Activated gamma-delta T cell treated with anti-CD3 and anti-CD28 coated beads, Interleukin-2, amount 50 U/mL, for 16 hours (primary cell): ENCODE measurements at regions not wholly inside any gene's neighbourhood (a gene's known extent, or its start where the extent isn't known, plus 50 kb on each side); places are given as distances from the start of the nearest gene placed in this dataset.
"Not testable (repeated sequence)": the region's sequence is repeated elsewhere in the genome, so short reads cannot be mapped to it uniquely, and the experiment has no call there.

Source experiments
- DNase-seq: peaks from one replicate; pipeline ENCODE4 v3.0.0-alpha.2; 2020; ENCODE audit warnings: low read depth

DNA sequence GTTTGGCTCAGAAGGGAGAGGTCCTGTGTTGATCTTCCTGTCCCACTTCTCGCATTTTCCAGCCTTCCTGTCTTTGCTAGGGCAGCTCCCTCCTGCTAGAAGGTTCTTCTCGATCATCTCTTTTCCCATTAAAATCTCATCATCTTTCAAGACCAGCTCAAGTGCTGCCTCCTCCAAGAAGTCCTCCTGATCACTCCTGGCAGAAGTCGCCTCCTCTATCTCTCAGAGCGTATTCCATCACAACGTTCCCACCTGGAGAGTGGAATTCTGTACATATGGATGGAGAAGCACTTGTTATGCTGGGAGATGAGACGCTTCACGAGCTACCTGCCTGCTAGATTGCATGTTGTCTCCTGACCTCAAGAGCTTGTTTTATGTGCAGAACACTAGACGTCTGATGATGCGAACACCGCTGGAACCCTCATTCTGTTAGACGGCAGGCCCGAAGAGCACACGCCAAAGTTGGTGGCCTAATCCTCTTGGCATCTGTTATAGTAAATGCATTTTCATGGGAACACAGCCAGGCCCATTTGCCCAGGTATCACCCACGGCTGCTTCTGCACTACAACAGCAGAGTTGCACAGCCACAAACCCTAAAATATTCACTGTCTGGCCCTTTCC is 68.0 kb upstream of the INSIG1 start:
- DNase-seq = no peak

DNA sequence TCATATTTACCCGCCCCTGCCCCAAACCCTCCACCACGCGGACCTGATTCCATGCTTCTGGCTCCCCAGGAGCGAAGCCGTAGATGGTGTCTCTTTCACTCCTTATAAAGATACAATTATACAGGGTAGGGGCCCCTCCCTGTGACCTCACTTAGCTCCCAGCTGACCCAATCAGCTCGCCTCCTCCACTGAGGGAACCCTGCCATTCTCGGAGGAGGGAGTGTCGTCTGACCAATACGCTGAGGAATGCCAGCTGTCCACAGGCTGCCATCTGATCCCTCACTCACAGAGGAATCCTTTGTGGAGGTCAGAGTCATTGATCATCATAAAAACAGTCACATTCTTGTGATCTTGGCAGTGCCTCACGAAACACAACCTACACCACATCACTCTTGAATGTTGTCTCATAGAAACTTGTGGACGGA is 67.5 kb upstream of the INSIG1 start:
- no peak for DNase-seq

DNA sequence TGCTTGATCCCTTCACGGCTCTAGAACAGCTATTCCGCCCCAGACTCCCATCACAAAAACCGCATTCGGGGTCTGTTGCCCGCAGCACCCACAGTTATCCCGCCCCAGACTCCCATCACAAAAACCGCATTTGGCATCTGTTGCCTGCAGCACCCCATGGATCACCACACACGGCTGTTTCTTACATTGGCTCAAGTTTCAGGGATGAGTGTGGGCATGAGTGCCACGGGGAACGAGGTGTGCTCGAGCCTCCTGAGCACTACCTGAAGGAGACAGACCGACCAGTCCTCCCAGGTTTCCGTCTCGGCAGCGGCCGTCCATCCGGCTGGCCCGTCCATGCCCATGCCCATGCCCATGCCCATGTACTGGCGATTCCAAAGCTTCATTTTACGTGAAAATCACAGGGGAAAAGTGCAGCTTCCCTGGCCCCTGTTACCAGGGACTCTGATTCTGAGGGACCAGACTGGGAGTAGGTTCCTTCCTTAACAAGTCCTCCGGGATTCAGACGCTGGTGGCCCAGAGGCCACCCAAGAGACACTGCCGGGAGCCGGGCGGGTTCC is 66.4 kb upstream of the INSIG1 start:
- DNase-seq = no peak

DNA sequence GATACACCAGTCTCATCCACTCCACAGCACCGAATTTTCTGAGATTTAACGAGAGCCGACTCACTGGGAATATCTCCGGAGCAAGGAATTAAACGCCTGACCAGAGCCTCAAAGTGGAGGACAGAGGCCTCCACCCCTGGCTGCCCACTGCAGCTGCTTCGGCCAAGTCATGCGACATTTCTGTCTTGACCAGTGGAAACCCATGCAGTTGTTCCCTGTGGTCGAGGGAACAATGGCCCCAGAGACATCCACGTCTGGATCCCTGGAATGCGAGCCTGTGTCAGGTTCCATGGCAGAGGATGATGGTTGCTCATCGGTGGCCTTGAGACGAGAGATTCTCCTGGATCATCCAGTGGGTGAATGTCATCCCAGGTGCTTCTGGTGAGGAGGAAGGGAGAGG is 65.7 kb upstream of the INSIG1 start:
- DNase-seq = no peak

DNA sequence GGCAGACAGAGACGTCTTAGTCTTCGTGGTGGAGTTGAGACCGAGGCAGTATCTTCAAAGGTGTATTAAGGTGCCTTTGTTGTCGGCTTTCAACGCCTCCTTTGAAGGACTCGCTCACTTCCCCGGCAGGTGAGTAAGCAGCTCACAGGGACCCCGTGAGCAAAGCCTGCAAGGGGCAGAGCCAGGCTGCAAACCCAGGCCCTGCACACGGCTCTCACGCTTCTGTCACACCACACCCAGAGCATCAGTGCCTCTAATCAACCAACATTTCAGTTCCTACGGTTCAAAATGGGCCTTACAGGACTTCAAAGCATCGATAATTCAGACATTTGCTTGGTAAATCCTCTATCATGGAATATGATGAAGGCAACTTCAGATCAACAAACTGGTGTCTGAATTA is 64.8 kb upstream of the INSIG1 start:
- no peak for DNase-seq

DNA sequence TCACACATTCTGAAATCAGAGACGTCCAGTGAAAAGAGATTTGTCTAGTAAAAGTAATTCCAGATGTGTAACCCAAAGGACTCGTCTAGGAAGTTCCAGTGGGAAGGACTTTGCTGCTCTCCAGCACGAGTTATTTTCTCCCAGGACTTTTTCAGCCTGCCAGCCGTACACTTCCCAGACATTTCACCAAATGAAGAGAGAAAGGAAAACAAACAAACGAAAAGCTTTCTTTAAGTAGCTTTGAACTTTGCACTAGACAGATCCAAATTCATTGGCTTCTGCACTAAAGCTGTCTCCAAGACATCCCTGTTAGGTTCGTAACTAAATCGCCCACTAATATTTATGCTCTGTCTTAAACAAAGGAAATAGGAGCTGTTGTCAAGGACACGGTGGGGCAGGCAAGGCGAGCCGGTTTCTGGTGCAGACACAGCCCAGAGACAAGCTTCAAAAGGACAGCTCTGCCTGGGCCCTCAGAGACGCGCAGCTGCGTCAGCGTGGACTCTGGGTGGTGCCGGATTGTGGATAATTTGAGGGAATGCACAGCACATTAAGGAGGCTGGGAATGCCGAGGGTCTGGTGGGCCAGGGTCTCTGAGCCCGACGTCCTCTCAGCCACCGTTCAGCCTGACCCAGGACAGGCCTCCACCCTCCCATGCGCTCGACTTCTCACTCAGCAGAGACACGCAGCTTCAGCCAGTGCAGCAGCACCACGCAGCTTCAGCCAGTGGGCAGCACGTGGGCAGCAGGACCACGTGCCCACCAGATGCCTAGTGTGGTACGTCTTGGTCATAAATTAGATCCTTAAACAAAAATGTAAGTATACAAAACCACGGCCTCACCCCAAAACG is 64.1 kb upstream of the INSIG1 start:
- no peak for DNase-seq

DNA sequence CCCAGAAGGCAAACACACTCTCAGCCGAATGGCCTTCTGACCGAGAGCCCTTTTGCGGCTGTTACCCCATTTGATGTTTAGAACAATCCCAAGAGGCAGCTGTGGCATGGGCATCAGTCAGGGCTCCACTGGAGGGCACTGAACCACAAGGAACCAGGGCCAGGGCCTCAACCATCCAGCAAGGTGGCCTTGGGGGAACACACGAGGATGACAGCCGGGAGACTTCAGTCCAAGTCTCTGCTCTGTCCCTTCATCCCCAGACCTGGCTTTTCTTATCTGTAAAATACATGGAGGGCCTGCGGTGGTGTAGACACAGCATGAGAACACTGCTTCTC is 63.6 kb upstream of the INSIG1 start:
- DNase-seq = no peak

DNA sequence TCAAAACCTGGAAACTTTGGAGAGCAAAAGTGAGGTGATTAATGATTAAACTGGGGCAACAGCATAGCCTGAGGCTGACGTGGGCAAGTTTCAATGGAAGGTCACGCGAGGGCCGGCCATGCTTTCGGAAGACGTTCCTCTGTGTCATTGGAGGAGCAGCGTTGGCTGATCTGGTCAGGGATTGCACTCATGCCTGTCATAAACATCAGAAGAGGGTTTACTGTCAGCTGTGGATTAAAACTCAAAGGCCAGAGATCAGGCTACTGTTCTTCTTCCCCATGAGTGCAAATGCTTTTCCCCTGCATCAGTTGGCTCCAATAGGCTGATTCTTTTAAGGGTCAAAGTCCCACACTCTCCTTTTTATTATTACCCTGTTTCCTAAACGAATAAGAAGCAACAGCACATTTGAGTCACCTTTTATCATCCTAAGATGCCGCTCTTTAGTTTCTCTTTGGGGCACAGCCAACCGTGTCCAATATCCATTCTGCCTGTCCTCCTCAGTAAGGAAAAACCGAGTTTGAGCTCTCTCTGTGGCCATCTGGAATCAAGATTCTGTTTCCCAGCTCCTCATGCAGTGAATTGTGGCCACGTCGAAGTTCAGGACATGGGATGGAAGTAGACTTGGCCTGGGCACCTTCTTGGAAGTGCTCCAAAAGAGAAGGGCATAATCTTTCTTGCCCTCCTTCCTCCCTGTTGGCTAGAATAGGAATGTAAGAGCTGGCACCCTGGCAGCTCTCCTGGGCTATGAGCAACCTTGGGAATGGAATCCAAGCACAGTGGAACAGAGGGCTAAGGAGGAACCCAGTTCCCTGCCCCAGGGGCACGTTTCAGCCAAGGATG is 62.5 kb upstream of the INSIG1 start:
- DNase-seq = no peak

DNA sequence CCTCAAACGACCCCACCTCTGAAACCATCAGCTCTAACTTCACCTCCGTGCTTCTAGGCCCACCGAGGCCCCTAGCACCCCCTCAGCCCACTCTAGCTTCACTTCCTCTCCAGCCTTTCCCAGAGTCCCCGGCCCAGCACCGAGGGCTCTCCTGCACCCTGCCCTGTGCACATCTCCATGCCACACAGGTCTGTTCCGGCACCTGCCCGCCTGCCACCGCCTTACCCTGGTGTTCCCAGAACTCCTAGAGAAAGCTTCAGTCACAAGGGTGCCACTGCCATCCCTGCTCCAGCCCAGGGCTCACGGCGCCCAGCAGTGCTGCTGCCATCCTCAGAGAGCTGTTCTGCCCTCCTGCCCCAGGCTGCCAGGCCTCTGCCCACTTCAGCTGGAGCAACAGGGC is 61.3 kb upstream of the INSIG1 start:
- no peak for DNase-seq

DNA sequence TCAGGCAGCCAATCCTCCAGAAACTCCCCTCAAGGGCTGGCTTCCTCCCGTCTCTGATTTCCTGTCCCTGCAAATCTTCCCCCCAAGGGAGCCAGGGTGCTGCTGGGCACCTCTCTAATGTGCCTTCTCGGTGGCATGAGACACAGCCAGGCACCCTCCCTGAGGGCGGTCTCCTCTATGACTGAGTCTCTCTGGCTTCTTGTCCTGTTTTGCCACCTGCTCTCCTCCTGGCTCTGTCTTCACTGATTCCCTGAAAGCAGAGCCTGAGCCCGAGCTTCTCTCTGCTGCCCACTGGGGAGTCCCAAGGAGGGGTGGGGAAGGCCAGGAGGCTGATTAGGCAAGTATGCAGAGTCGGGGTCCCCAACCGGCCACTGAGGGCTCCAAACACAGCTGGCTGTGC is 60.4 kb upstream of the INSIG1 start:
- no peak for DNase-seq

DNA sequence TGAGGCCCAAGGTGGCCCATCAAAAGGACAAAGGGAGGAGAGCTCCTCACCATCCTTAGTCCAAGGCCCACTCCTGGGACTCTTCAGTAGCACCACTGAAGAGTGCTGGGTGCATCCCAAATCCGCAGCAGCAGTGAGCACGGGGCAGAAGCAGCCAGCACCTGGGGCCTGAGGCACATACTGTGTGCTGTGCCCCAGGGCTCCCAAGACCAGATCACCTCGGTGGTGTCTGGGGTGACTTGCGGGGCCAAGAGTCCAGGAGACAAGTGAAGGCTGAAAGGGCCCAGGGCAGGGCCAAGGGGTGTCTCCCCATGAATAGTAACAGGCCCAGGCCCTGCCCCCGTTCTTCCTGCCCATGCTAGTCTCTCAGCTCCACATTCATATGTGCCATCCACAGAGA is 59.9 kb upstream of the INSIG1 start:
- no peak for DNase-seq

DNA sequence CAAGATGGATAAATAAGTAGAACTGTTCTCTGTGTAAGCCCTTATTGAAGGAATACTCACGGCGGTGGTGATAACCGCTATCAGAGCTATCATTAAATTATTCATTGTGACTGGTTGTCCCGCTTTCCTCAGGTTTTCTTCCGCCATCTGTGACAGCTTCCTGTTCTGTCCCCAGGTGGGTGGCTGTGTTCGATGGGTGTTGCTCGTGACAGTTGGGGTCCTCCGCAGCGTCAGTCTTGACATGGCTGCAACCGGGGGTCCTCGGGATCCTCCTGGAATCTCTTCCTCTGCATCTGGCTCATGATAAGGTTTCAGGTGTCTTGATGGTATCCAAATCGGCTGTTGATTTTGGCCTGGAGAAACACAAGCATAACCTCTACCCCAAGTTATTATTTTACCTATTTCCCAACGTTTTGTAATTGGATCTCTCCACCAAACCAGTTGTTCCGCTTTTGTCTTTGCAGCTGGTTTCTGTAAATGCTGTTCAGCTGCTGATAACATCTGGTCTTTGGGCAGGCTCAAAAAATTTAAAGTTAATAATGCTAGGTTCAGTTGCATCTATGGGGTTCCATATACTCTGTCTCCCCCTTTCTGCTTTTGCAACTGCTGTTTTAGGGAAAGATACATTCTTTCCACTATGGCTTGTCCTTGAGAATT is 58.1 kb upstream of the INSIG1 start:
- not testable (repeated sequence) for DNase-seq

DNA sequence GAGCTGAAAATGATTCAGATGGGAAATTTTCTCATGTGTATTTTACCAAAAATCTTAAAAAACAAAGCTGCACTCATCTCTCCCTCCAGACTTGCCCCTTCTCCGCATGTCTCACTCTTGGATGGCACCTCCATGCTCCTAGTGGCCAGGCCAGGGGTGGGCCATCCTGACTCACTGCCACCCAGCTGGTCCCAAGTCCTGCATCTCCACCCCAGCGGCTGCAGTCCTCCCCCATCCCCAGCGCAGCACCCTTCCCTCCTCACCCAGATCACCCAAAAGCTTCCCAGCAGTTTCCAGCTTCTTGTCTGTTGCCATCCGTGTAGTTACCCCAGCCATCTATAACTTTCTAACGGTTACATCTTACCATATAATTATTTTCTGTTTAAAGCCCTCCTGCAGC is 53.0 kb upstream of the INSIG1 start:
- no peak for DNase-seq

DNA sequence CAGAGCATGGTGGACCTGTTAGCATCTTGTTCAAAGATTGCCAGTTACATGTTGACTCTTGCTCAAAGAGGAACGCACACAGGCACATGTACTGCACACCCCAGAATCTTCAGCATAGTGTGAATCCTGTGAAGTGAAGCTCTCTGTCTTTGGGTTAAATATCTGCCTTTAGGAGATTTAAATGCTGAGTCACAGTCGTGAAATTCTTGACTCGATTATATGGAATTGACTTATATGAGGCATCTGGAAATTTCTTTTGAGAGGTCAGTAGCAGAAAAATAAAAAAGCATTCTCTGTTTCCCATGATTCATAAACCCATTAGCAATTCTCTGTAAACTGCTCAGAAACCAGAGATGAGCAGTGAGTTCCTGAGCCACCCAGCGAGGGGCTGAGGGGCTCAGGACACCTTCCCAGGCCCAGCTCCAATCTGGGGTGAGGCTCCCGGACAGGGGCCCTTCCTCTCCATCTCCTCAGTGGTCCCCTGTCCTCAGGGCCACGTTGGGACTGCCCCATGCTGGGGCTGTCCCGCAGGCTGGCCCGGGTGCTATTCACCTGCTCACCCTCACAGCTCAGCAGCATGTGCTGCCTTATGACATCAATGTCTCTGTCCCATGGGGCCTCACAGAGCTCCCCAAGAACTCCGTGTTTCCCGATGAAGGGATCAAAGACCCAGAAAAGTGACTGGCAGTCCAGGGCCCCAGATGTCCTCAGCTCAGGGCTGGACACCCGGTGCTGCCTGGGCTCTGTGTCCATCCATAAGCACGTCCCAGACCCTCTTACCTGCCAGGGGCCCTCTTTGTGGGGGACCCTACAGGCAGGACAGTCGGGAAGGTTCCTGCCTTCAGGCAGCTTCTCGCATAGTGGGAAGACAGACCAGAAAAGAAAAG is 50.0 kb upstream of the INSIG1 start:
- no peak for DNase-seq
